H1 (cell line): ENCODE measurements at regions not wholly inside any gene's neighbourhood (a gene's known extent, or its start where the extent isn't known, plus 50 kb on each side); places are given as distances from the start of the nearest gene placed in this dataset.

Experiments used
- CTCF ChIA-PET: fragments of 300-600 bp; sonication (Branson Sonifier 250); formaldehyde crosslinking; loops from one replicate; lab custom pipeline; 2021; ENCODE audit not compliant: partially characterized antibody; lab: Charles Lee
- POLR2A ChIA-PET: fragments of 300-600 bp; sonication (Branson Sonifier 250); formaldehyde crosslinking; loops from one replicate; lab custom pipeline; 2021; ENCODE audit warnings: inconsistent platforms; ENCODE audit not compliant: partially characterized antibody; lab: Charles Lee
- DNase-seq, 2 experiments: peaks; one replicate each; pipeline versions ENCODE4 v3.0.0 to v3.0.0-alpha.2; 2010 to 2022; ENCODE audit warnings: low spot score in 2 of 2, low read depth in 1 of 2, mixed read lengths in 1 of 2
- FAIRE-seq: peaks from 2 replicates; lab custom pipeline; 2011; peaks lifted over from hg19 to GRCh38; lab: Jason Lieb, UNC
- H2AFZ ChIP-seq: 2 replicates; pipeline ENCODE4 v1.8.1; 2012; ENCODE audit warnings: low read length, inconsistent platforms
- H2AK5ac ChIP-seq: 2 replicates; pipeline ENCODE4 v1.6.1; 2013; ENCODE audit warnings: low read depth, low read length
- H2BK120ac ChIP-seq: replicated peaks from 2 replicates; pipeline ENCODE3; 2013; ENCODE audit warnings: low read depth, low read length, inconsistent platforms
- H2BK12ac ChIP-seq: 2 replicates; pipeline ENCODE4 v1.6.1; 2013; ENCODE audit warnings: low read depth, low read length
- H2BK15ac ChIP-seq: 2 replicates; pipeline ENCODE4 v1.6.1; 2013; ENCODE audit warnings: low read length
- H2BK20ac ChIP-seq: 2 replicates; pipeline ENCODE4 v1.6.1; 2013; ENCODE audit warnings: low read length
- H2BK5ac ChIP-seq: 2 replicates; pipeline ENCODE4 v1.6.1; 2013; ENCODE audit warnings: low read depth, low read length
- H3K14ac ChIP-seq: 2 replicates; pipeline ENCODE4 v1.6.1; 2013; ENCODE audit warnings: inconsistent platforms; ENCODE audit not compliant: insufficient read length
- H3K18ac ChIP-seq: 2 replicates; pipeline ENCODE4 v1.6.1; 2013; ENCODE audit warnings: low read length; ENCODE audit errors: extremely low read depth
- H3K23ac ChIP-seq: 2 replicates; pipeline ENCODE4 v1.6.1; 2013; ENCODE audit warnings: inconsistent platforms; ENCODE audit not compliant: insufficient read length
- H3K23me2 ChIP-seq: 2 replicates; pipeline ENCODE4 v1.6.1; 2013; ENCODE audit warnings: low read depth, low read length
- H3K27ac ChIP-seq: 2 replicates; pipeline ENCODE4 v1.6.1; 2011; ENCODE audit warnings: low read depth, low read length, inconsistent platforms
- H3K27me3 ChIP-seq, 4 experiments: replicated peaks in 1 of 4; 1 replicate in 1 of 4; 2 replicates in 3 of 4; pipeline versions ENCODE4 v1.6.1 to v1.8.1; 2011 to 2013; ENCODE audit warnings: low read length in 3 of 4, mild to moderate bottlenecking in 3 of 4, inconsistent platforms in 2 of 4, mixed read lengths in 2 of 4, moderate library complexity in 1 of 4; ENCODE audit not compliant: control insufficient read depth in 3 of 4, insufficient read depth in 3 of 4; ENCODE audit errors: extremely low read depth in 1 of 4
- H3K36me3 ChIP-seq, 4 experiments: 2 replicates each; pipeline versions ENCODE4 v1.6.1 to v1.8.1; 2011 to 2013; ENCODE audit warnings: mild to moderate bottlenecking in 4 of 4, low read length in 3 of 4, moderate library complexity in 2 of 4, control low read depth in 1 of 4, inconsistent platforms in 1 of 4; ENCODE audit not compliant: insufficient read depth in 4 of 4, control insufficient read depth in 2 of 4
- H3K4ac ChIP-seq: replicated peaks from 2 replicates; pipeline ENCODE3; 2013; ENCODE audit warnings: low read length, low read depth, mixed read lengths, inconsistent platforms; ENCODE audit not compliant: insufficient read length
- H3K4me1 ChIP-seq, 4 experiments: replicated peaks in 1 of 4; 1 replicate in 1 of 4; 2 replicates in 3 of 4; pipeline versions ENCODE4 v1.6.1 to v1.8.1; 2011 to 2013; ENCODE audit warnings: low read length in 3 of 4, inconsistent platforms in 2 of 4, mixed read lengths in 1 of 4; ENCODE audit not compliant: insufficient read depth in 4 of 4, control insufficient read depth in 3 of 4
- H3K4me2 ChIP-seq, 2 experiments: 2 replicates each; pipeline versions ENCODE4 v1.6.1 to v1.8.1; 2011 to 2013; ENCODE audit warnings: low read depth in 2 of 2, low read length in 2 of 2, control low read depth in 1 of 2, inconsistent platforms in 1 of 2, mild to moderate bottlenecking in 1 of 2; ENCODE audit not compliant: insufficient read depth in 1 of 2
- H3K4me3 ChIP-seq, 4 experiments: fragments of 200-600, 300-600 bp in 1 of 4; sonication (generic), shearing (Covaris generic), sonication (Bioruptor Twin) in 1 of 4; 2 replicates each; pipeline versions ENCODE4 v1.5.1 to v1.8.1; 2011 to 2016; ENCODE audit warnings: low read length in 4 of 4, low read depth in 3 of 4, control low read depth in 2 of 4, inconsistent platforms in 2 of 4, mild to moderate bottlenecking in 2 of 4, mixed read lengths in 1 of 4, moderate library complexity in 1 of 4; ENCODE audit not compliant: insufficient read depth in 2 of 4; ENCODE audit errors: extremely low read depth in 1 of 4
- H3K56ac ChIP-seq: replicated peaks from 2 replicates; pipeline ENCODE3; 2013; ENCODE audit warnings: low read depth, mild to moderate bottlenecking, mixed read lengths, low read length, inconsistent platforms; ENCODE audit not compliant: insufficient read length
- H3K79me1 ChIP-seq: 2 replicates; pipeline ENCODE4 v1.6.1; 2013; ENCODE audit warnings: low read depth, low read length, control low read depth
- H3K79me2 ChIP-seq, 2 experiments: 2 replicates each; pipeline versions ENCODE4 v1.6.1 to v1.8.1; 2012 to 2013; ENCODE audit warnings: low read length in 2 of 2, mild to moderate bottlenecking in 2 of 2, inconsistent platforms in 1 of 2; ENCODE audit not compliant: insufficient read depth in 2 of 2, control insufficient read depth in 1 of 2
- H3K9ac ChIP-seq, 4 experiments: replicated peaks in 1 of 4; 1 replicate in 1 of 4; 2 replicates in 3 of 4; pipeline versions ENCODE4 v1.6.1 to v1.8.1; 2011 to 2013; ENCODE audit warnings: low read depth in 3 of 4, low read length in 3 of 4, control low read depth in 2 of 4, mild to moderate bottlenecking in 2 of 4, moderate library complexity in 2 of 4, inconsistent platforms in 1 of 4; ENCODE audit errors: extremely low read depth in 1 of 4
- H3K9me3 ChIP-seq, 2 experiments: 2 replicates each; pipeline versions ENCODE4 v1.6.1 to v1.8.1; 2012 to 2013; ENCODE audit warnings: mild to moderate bottlenecking in 2 of 2, moderate library complexity in 2 of 2, control low read depth in 1 of 2, inconsistent platforms in 1 of 2, low read depth in 1 of 2, low read length in 1 of 2, mixed read lengths in 1 of 2; ENCODE audit not compliant: insufficient read depth in 2 of 2
- H4K20me1 ChIP-seq, 2 experiments: replicated peaks in 1 of 2; 2 replicates each; pipeline versions ENCODE3 to v1.8.1; 2011 to 2013; ENCODE audit warnings: inconsistent platforms in 2 of 2, low read length in 2 of 2, mild to moderate bottlenecking in 1 of 2; ENCODE audit not compliant: insufficient read depth in 2 of 2, control insufficient read depth in 1 of 2
- H4K5ac ChIP-seq: 2 replicates; pipeline ENCODE4 v1.6.1; 2013; ENCODE audit warnings: low read length, low read depth, mixed read lengths, inconsistent platforms; ENCODE audit not compliant: insufficient read length
- H4K8ac ChIP-seq: 2 replicates; pipeline ENCODE4 v1.8.0; 2013; ENCODE audit warnings: mild to moderate bottlenecking, moderate library complexity, low read length, inconsistent platforms; ENCODE audit not compliant: insufficient read depth; ENCODE audit errors: extremely low read depth
- H4K91ac ChIP-seq: replicated peaks from 2 replicates; pipeline ENCODE3; 2013; ENCODE audit warnings: low read length, mixed read lengths, inconsistent platforms; ENCODE audit not compliant: insufficient read length
- BACH1 ChIP-seq: IDR thresholded peaks from 2 replicates; pipeline ENCODE4 v1.6.1; 2012; ENCODE audit warnings: low read length, improper control_type of control experiment
- EGR1 ChIP-seq: IDR thresholded peaks from 2 replicates; pipeline ENCODE4 v1.6.1; 2011; ENCODE audit warnings: low read depth, low read length, borderline replicate concordance
- EP300 ChIP-seq, 2 experiments: IDR thresholded peaks; 1 replicate in 1 of 2; 2 replicates in 1 of 2; pipeline ENCODE4 v1.6.1; 2011 to 2012; ENCODE audit warnings: low read depth in 2 of 2, low read length in 2 of 2, mild to moderate bottlenecking in 2 of 2, borderline replicate concordance in 1 of 2, inconsistent platforms in 1 of 2, moderate library complexity in 1 of 2
- JUN ChIP-seq: IDR thresholded peaks from 2 replicates; pipeline ENCODE4 v1.6.1; 2011; ENCODE audit warnings: low read depth, mild to moderate bottlenecking, improper control_type of control experiment, low read length
- KDM4A ChIP-seq: IDR thresholded peaks from one replicate; pipeline ENCODE4 v1.7.1; 2012; ENCODE audit warnings: low read depth, mild to moderate bottlenecking, moderate library complexity, low read length, inconsistent platforms; ENCODE audit not compliant: severe bottlenecking
- MAX ChIP-seq: IDR thresholded peaks from 2 replicates; pipeline ENCODE4 v1.6.1; 2012; ENCODE audit warnings: inconsistent platforms
- NRF1 ChIP-seq: IDR thresholded peaks from 2 replicates; pipeline ENCODE4 v1.6.1; 2011; ENCODE audit warnings: mild to moderate bottlenecking, low read depth, low read length, improper control_type of control experiment
- TAF1 ChIP-seq: IDR thresholded peaks from 2 replicates; pipeline ENCODE4 v1.6.1; 2011; ENCODE audit warnings: mild to moderate bottlenecking, low read depth, low read length
- TEAD4 ChIP-seq: IDR thresholded peaks from 2 replicates; pipeline ENCODE4 v1.6.1; 2012; ENCODE audit warnings: low read depth, low read length, inconsistent platforms, mixed read lengths
- ZNF274 ChIP-seq: IDR thresholded peaks from 2 replicates; pipeline ENCODE4 v1.7.0; 2012; ENCODE audit warnings: low read length, borderline replicate concordance; ENCODE audit errors: extremely low read depth
- WGBS, 2 experiments: shearing (Covaris generic) in 1 of 2; methylation state at CpG; one replicate each; pipeline versions ENCODE4 v1.1.6 to v1.1.7; 2013 to 2015; ENCODE audit warnings: low lambda C conversion rate in 2 of 2, mixed read lengths in 2 of 2, inconsistent platforms in 1 of 2, low coverage in 1 of 2, missing lambda C conversion rate in 1 of 2; ENCODE audit not compliant: insufficient replicate concordance in 2 of 2, insufficient coverage in 1 of 2, insufficient read length in 1 of 2; ENCODE audit errors: extremely low coverage in 1 of 2, missing lambda C conversion rate in 1 of 2; 5-methylcytosine and 5-hydroxymethylcytosine counted together
- TF ChIP-seq, protein P1 (sequence below): IDR thresholded peaks from 2 replicates; pipeline ENCODE4 v1.6.1; 2012; ENCODE audit warnings: inconsistent platforms

DNA sequence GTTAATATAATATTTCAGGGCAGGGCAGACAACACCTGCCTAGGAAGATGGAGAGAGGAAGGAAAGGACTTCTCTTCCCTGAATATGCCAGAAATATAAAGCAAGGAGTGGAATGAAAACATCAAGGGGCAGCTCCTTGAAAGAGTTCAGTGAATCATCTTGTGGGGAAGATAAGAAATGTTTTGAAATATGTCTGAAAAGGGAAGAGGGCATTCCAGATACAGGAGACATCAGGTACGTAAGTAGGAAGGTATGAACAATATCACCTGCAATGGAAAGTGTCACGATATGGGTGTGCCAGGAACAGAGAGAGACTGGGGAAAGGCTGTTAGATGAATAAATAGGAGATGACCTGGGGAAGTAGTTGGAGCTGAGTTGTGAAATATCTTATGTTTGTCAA is 75.8 kb upstream of the WDR72 start:
- ChIA-PET POLR2A (no interaction called here), CTCF (interaction anchor here (0.7 kb wide), 1 partner anchor 34 kb away, joined by 3 read pairs; no protein-coding TSS in a partner anchor)
- 88% methylated on average over 2 of the region's 2 CpGs; no CpG with 5 or more reads in 1 of the 2 experiments for WGBS, 2 experiments
- H2BK15ac ChIP-seq, result no peak overlapping the region
- H3K36me3 ChIP-seq, result no peaks in the 10 kb centered on the region
- no peak overlapping the region for H3K4me2 ChIP-seq
- FAIRE-seq, result no peak
- no peaks in the 10 kb centered on the region for H3K79me2 ChIP-seq
- no peak overlapping the region for H4K91ac ChIP-seq
- H3K4me1 ChIP-seq, result peaks cover 0 to 5% (median 1%) of the 10 kb centered on the region in 4 experiments; a peak in 2 of 7 replicates
- H2BK120ac ChIP-seq, result no peak overlapping the region
- no peak overlapping the region for H3K18ac ChIP-seq
- no peak for DNase-seq
- no peak overlapping the region for H3K56ac ChIP-seq
- no peak overlapping the region for H3K23ac ChIP-seq
- no peaks in the 10 kb centered on the region; a peak in 1 of 4 replicates for H3K9me3 ChIP-seq
- no peaks in the 10 kb centered on the region for H3K79me1 ChIP-seq
- H3K27ac ChIP-seq, result no peak overlapping the region
- no peak overlapping the region for H2BK5ac ChIP-seq
- H3K4me3 ChIP-seq, result no peak overlapping the region
- no peak overlapping the region for H3K14ac ChIP-seq
- no peak overlapping the region for H4K8ac ChIP-seq
- no peak overlapping the region for H2BK20ac ChIP-seq
- no peak overlapping the region for H2BK12ac ChIP-seq
- no peak overlapping the region for H2AFZ ChIP-seq
- H4K5ac ChIP-seq, result no peak overlapping the region
- H3K9ac ChIP-seq, result no peak overlapping the region
- 0 out of 2 replicates have a peak, but pooled peaks cover 1% of the 10 kb centered on the region for H3K23me2 ChIP-seq
- H3K4ac ChIP-seq, result no peak overlapping the region
- no peak overlapping the region for H2AK5ac ChIP-seq
- no peaks in the 10 kb centered on the region for H4K20me1 ChIP-seq
- no peaks in the 10 kb centered on the region for H3K27me3 ChIP-seq
- TF ChIP-seq TAF1 (no peak), EP300 (IDR thresholded peaks at IDR 0.05; ENCODE audit: borderline replicate concordance in 1 of 2, low read depth in 2 of 2, low read length in 2 of 2) (no peak), NRF1 (no peak), TEAD4 (no peak), EGR1 (no peak), KDM4A (no peak), BACH1 (no peak), JUN (no peak), ZNF274 (no peak), MAX (no peak)
- TF ChIP-seq, protein P1, sequence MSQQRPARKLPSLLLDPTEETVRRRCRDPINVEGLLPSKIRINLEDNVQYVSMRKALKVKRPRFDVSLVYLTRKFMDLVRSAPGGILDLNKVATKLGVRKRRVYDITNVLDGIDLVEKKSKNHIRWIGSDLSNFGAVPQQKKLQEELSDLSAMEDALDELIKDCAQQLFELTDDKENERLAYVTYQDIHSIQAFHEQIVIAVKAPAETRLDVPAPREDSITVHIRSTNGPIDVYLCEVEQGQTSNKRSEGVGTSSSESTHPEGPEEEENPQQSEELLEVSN, result no peak
